Karpas-422 (cell line): ENCODE measurements at regions not wholly inside any gene's neighbourhood (a gene's known extent, or its start where the extent isn't known, plus 50 kb on each side); places are given as distances from the start of the nearest gene placed in this dataset.

Source experiments
- DNase-seq: peaks from one replicate; pipeline ENCODE4 v3.0.0-alpha.2; 2015
- H2AFZ ChIP-seq: fragments of 200-600 bp; sonication (generic); 2 replicates; pipeline ENCODE4 v1.6.1; 2014; ENCODE audit warnings: antibody characterized with exemption, low read length, mixed read lengths
- H3K27ac ChIP-seq: fragments of 200-600 bp; sonication (generic); 2 replicates; pipeline ENCODE4 v1.5.1; 2014; ENCODE audit warnings: mild to moderate bottlenecking, low read length, moderate library complexity
- H3K27me3 ChIP-seq: fragments of 200-600 bp; sonication (generic); 2 replicates; pipeline ENCODE4 v1.6.1; 2014; ENCODE audit warnings: low read length, mixed read lengths
- H3K36me3 ChIP-seq: fragments of 200-600 bp; sonication (generic); 2 replicates; pipeline ENCODE4 v1.6.1; 2014; ENCODE audit warnings: low read length, mixed read lengths; ENCODE audit not compliant: insufficient read depth
- H3K4me1 ChIP-seq: fragments of 200-600 bp; sonication (generic); 2 replicates; pipeline ENCODE4 v1.6.1; 2014; ENCODE audit warnings: mild to moderate bottlenecking, low read length, mixed read lengths
- H3K4me2 ChIP-seq: fragments of 200-600 bp; sonication (generic); 2 replicates; pipeline ENCODE4 v1.6.1; 2014; ENCODE audit warnings: low read length, low read depth, mild to moderate bottlenecking; ENCODE audit not compliant: poor library complexity, severe bottlenecking
- H3K4me3 ChIP-seq: fragments of 200-600 bp; sonication (generic); 2 replicates; pipeline ENCODE4 v1.5.1; 2014; ENCODE audit warnings: mild to moderate bottlenecking, antibody characterized with exemption, low read length, mixed read lengths
- H3K79me2 ChIP-seq: fragments of 200-600 bp; sonication (generic); 2 replicates; pipeline ENCODE4 v1.6.1; 2014; ENCODE audit warnings: mild to moderate bottlenecking, low read length, mixed read lengths
- H3K9ac ChIP-seq: fragments of 200-600 bp; sonication (generic); 2 replicates; pipeline ENCODE4 v1.6.0; 2014; ENCODE audit warnings: low read length
- H3K9me2 ChIP-seq: fragments of 200-600 bp; sonication (generic), shearing (Covaris generic); replicated peaks from 2 replicates; pipeline ENCODE4 v1.6.0; 2014; ENCODE audit warnings: mild to moderate bottlenecking, low read length, moderate library complexity; ENCODE audit not compliant: insufficient read depth
- H3K9me3 ChIP-seq: fragments of 300-700, 200-600 bp; sonication (generic); 2 replicates; pipeline ENCODE4 v1.6.1; 2014; ENCODE audit warnings: low read length, mixed read lengths
- H4K20me1 ChIP-seq: fragments of 200-600 bp; sonication (generic); 2 replicates; pipeline ENCODE4 v1.6.1; 2014; ENCODE audit warnings: mild to moderate bottlenecking, antibody characterized with exemption, low read length, low read depth; ENCODE audit not compliant: insufficient read depth

DNA sequence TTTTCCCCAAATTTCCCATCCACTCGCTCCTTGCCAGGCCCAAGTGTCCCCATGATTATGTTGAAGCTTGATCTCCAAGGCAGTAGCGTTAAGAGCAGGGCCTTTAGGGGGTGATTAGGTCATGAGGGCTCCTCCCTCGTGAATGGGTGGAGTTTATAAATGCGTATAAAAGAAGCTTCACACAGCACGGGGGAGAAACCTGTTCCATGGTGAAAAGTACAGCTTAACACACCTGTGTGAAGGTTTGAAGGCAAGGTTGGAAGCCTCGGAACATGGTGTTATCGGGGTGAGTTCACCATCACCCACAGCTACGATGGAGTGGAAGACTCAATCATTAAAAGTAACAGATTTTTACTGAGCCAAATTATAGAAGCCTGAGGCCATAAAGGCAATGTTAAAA lies 137.4 kb upstream of the ALKAL2 start:
- Histone ChIP-seq H3K27ac (no peak overlapping the region), H3K4me3 (no peak overlapping the region), H3K9me3 (no peaks in the 10 kb centered on the region), H4K20me1 (no peaks in the 10 kb centered on the region), H3K4me2 (no peak overlapping the region), H3K27me3 (no peaks in the 10 kb centered on the region), H3K9me2 (no peaks in the 10 kb centered on the region), H3K79me2 (no peaks in the 10 kb centered on the region), H3K9ac (no peak overlapping the region), H2AFZ (no peak overlapping the region), H3K4me1 (no peaks in the 10 kb centered on the region), H3K36me3 (no peaks in the 10 kb centered on the region)
- DNase-seq, result no peak

DNA sequence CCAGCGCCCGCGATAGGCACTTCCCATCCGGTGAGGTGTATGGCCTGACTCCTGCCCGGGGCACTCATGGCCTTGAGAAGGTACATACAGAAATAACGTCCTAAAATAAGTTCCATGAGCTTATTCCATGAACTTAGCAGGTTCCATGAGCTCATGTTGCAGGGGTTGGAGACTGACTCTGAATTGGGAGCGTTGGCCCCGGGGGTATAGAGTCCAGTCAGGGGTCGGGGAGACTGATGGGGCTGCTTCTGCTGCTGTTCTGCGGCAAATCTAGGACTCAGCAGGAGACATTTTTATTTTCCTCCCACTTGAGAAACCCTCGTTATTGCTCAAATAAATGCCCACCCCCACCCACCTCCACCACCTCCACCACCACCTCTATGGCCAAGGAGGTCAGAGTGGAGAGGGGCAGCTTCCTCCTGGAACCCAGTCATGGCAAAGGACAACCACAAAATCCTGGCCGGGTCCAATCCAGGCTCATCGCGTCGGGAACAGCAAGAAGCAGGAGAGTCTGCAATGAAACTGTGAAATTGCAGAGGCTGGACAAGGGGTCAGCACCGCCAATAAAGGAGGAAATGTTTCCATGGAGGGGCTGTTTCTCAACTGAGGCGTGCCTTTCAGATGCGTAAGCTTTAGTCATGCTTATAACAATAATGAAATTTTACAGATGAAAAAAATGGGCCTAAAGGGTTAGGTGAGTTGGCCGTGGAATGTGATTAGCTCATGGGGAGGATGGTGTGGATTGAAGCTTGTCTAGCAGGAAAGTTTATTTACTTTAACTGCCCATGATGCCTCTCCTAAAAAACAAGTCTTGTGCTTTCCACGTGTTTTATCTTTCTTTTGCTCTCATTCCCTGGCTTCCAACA lies 136.6 kb upstream of the ALKAL2 start:
- Histone ChIP-seq H3K9me2 (no peaks in the 10 kb centered on the region), H3K4me3 (no peak overlapping the region), H3K27me3 (no peaks in the 10 kb centered on the region), H3K4me1 (no peaks in the 10 kb centered on the region), H3K4me2 (no peak overlapping the region), H3K27ac (no peak overlapping the region), H3K9me3 (no peaks in the 10 kb centered on the region), H3K36me3 (no peaks in the 10 kb centered on the region), H3K79me2 (no peaks in the 10 kb centered on the region), H3K9ac (no peak overlapping the region), H4K20me1 (no peaks in the 10 kb centered on the region), H2AFZ (no peak overlapping the region)
- DNase-seq, result no peak

DNA sequence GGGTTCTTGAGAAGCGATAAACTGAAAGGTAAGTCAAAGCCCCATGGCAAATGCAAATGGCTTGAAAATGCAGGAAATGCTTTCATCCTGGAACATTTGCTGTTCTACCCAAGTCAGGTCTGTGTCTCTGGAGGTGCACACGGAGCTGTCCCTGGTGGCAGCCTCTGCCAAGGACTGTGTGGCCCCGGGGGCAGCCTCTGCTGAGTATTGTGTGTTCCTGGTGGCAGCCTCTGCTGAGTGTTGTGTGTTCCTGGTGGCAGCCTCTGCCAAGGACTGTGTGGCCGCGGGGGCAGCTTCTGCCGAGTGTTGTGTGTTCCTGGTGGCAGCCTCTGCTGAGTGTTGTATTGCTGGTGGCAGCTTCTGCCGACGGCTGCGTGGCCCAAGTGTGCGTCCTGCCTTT lies 135.6 kb upstream of the ALKAL2 start:
- H3K4me3 ChIP-seq, result no peak overlapping the region
- no peaks in the 10 kb centered on the region for H3K9me2 ChIP-seq
- no peak for DNase-seq
- H2AFZ ChIP-seq, result no peak overlapping the region
- no peaks in the 10 kb centered on the region for H3K9me3 ChIP-seq
- H3K9ac ChIP-seq, result no peak overlapping the region
- H3K79me2 ChIP-seq, result no peaks in the 10 kb centered on the region
- H3K4me1 ChIP-seq, result no peaks in the 10 kb centered on the region
- no peak overlapping the region for H3K4me2 ChIP-seq
- H3K36me3 ChIP-seq, result no peaks in the 10 kb centered on the region
- H3K27ac ChIP-seq, result no peak overlapping the region
- no peaks in the 10 kb centered on the region for H4K20me1 ChIP-seq
- H3K27me3 ChIP-seq, result no peaks in the 10 kb centered on the region

DNA sequence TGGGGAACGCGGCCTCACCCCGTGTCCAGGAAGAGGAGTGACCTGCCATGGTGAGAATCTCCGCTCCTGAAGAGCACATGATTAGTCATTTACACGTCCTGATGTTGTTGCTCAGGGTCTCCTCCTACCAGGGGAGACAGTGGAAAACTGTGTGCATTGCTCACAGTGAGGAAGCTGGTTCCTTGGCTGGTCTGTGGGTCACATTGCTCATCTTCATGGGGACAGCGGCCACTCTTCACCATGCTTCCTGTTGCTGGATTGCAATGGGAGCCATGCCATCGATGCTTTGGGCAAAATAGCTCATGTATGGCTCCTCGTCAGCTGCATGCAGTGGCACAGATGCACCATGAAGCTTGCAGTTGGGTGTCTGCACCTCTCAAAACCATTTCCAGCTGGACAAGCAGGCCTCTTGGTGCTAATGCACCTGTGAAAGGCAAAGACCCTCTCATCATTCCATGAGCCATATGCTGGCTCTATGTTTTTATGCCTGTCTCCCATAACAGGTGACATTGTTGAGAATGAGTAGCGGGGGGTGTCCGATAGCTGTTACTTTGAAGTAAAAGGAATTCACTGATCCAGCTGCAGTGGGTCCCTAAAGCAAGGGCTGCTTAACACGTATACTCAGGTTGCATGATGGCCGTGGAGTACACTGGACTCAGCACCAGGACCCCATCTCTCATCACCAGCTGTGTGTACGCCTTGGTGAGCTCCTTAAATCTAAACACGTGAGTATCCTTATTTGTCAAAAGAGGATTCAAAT lies 135.0 kb upstream of the ALKAL2 start:
- Histone ChIP-seq H3K4me2 (no peak overlapping the region), H3K27me3 (no peaks in the 10 kb centered on the region), H3K9ac (no peak overlapping the region), H3K4me3 (no peak overlapping the region), H3K79me2 (no peaks in the 10 kb centered on the region), H3K27ac (no peak overlapping the region), H3K9me2 (no peaks in the 10 kb centered on the region), H4K20me1 (no peaks in the 10 kb centered on the region), H2AFZ (no peak overlapping the region), H3K4me1 (no peaks in the 10 kb centered on the region), H3K36me3 (no peaks in the 10 kb centered on the region), H3K9me3 (no peaks in the 10 kb centered on the region)
- no peak for DNase-seq

DNA sequence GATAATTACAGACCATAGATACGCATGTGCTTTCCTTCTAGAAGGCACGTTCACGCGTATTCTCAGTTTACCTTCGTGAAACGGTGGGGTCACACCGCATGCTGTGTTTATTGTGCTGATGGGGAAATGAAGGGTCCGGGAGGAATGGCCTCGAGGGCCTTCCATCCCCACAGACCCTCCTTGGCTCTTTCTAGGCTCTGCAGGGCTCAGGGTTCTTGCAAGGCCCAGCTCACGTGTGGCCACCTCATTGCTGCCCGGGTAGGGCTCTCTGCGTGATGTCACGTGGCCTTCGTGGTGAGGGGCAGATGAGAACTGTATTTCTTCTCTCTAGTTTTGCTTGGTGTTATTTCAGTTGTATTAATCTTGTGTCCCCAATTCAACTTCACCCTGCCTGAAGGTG lies 133.5 kb upstream of the ALKAL2 start:
- no peaks in the 10 kb centered on the region for H3K9me2 ChIP-seq
- no peak overlapping the region for H3K27ac ChIP-seq
- H3K27me3 ChIP-seq, result no peaks in the 10 kb centered on the region
- H4K20me1 ChIP-seq, result no peaks in the 10 kb centered on the region
- H3K36me3 ChIP-seq, result no peaks in the 10 kb centered on the region
- H3K9me3 ChIP-seq, result no peaks in the 10 kb centered on the region
- H3K4me1 ChIP-seq, result no peaks in the 10 kb centered on the region
- H3K4me2 ChIP-seq, result no peak overlapping the region
- no peaks in the 10 kb centered on the region for H3K79me2 ChIP-seq
- no peak overlapping the region for H3K9ac ChIP-seq
- no peak overlapping the region for H3K4me3 ChIP-seq
- H2AFZ ChIP-seq, result no peak overlapping the region
- no peak for DNase-seq

DNA sequence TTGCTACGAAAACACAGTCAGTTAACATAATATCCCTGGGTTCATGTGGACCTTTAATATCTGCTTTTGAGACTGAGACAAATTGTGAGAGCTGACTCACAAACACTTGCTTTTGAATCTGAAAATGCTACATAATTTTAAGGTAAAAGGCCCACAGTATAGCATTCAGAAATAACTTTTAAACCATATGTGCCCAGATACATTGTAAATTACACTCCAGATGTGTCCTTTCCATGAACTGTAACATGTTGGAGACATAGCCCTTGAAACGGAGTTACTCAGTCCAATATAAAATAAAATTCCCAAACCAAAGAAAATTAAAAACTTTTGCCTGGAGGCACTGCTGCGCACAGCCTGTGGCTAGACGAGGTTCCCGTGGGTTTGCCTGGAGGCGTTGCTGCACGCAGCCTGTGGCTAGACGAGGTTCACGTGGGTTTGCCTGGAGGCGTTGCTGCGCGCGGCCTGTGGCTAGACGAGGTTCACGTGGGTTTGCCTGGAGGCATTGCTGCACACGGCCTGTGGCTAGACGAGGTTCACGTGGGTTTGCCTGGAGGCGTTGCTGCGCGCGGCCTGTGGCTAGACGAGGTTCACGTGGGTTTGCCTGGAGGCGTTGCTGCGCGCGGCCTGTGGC lies 131.9 kb upstream of the ALKAL2 start:
- Histone ChIP-seq H3K9ac (no peak overlapping the region), H3K9me2 (no peaks in the 10 kb centered on the region), H3K4me2 (no peak overlapping the region), H3K79me2 (no peaks in the 10 kb centered on the region), H3K27me3 (no peaks in the 10 kb centered on the region), H3K9me3 (no peaks in the 10 kb centered on the region), H2AFZ (no peak overlapping the region), H3K4me1 (no peaks in the 10 kb centered on the region), H3K27ac (no peak overlapping the region), H4K20me1 (no peaks in the 10 kb centered on the region), H3K4me3 (no peak overlapping the region), H3K36me3 (no peaks in the 10 kb centered on the region)
- DNase-seq, result no peak

DNA sequence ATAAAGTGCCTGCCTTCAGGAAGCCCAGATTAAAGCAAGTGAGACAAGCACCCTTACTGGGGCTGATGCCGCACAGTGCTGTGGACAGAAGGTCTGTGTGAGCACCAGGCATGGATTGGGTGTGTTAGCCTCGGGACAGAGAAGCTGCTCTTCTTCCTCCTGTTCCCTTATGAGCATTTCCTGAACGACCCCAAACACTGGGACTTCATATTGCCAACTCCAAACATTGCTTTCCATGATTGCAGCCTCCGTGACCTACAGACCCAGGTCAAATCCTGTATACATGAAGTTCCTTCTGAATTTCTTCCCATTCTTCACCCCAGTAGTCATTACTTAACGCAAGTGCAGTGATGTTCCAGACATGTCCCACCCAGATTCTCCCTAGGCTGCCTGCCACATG lies 129.8 kb upstream of the ALKAL2 start:
- no peak for DNase-seq
- Histone ChIP-seq H3K36me3 (no peaks in the 10 kb centered on the region), H3K4me1 (no peaks in the 10 kb centered on the region), H3K27ac (no peak overlapping the region), H3K27me3 (no peaks in the 10 kb centered on the region), H4K20me1 (no peaks in the 10 kb centered on the region), H3K4me2 (no peak overlapping the region), H3K9ac (no peak overlapping the region), H3K4me3 (no peak overlapping the region), H2AFZ (no peak overlapping the region), H3K9me2 (no peaks in the 10 kb centered on the region), H3K79me2 (no peaks in the 10 kb centered on the region), H3K9me3 (no peaks in the 10 kb centered on the region)

DNA sequence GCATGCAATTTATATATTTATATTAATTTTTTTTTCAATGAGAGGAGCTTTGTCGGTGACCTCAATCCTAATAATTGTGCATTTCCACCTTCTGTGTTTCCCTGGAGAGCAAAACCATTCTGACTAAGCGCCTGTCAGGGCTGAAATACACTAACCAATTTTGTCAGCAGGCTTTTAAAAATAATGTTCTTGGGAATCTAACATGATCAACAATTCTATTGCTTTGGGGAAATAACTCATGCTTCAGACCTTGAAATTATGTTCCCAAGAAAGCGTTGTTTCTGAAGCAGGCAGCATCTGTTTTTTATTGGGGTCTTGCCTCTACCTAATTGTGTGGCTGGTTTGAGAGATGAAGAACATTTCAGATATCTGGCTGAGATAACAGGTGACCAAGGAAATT lies 129.1 kb upstream of the ALKAL2 start:
- no peaks in the 10 kb centered on the region for H3K4me1 ChIP-seq
- H3K27ac ChIP-seq, result no peak overlapping the region
- no peaks in the 10 kb centered on the region for H3K9me2 ChIP-seq
- no peak overlapping the region for H3K9ac ChIP-seq
- H3K27me3 ChIP-seq, result no peaks in the 10 kb centered on the region
- no peaks in the 10 kb centered on the region for H3K9me3 ChIP-seq
- no peak overlapping the region for H2AFZ ChIP-seq
- no peaks in the 10 kb centered on the region for H3K79me2 ChIP-seq
- H3K4me2 ChIP-seq, result no peak overlapping the region
- H3K36me3 ChIP-seq, result no peaks in the 10 kb centered on the region
- H3K4me3 ChIP-seq, result no peak overlapping the region
- H4K20me1 ChIP-seq, result no peaks in the 10 kb centered on the region
- DNase-seq, result no peak
